GM23248 (cell line): ENCODE measurements at regions not wholly inside any gene's neighbourhood (a gene's known extent, or its start where the extent isn't known, plus 50 kb on each side); places are given as distances from the start of the nearest gene placed in this dataset.

Experiments
- DNase-seq: peaks from one replicate; pipeline ENCODE4 v3.0.0-alpha.2; 2015
- H2AFZ ChIP-seq: fragments of 200-600 bp; sonication (generic); 2 replicates; pipeline ENCODE4 v1.6.1; 2016; ENCODE audit warnings: antibody characterized with exemption
- H3F3A ChIP-seq: fragments of 200-600 bp; sonication (generic); 2 replicates; pipeline ENCODE4 v1.6.1; 2016; ENCODE audit warnings: mild to moderate bottlenecking, antibody characterized with exemption, mixed run types; ENCODE audit not compliant: insufficient read depth
- H3K27ac ChIP-seq: fragments of 200-600 bp; sonication (generic); 2 replicates; pipeline ENCODE4 v1.5.1; 2016; ENCODE audit warnings: mild to moderate bottlenecking
- H3K27me3 ChIP-seq: fragments of 200-600 bp; sonication (generic); replicated peaks from 2 replicates; pipeline ENCODE4 v1.6.1; 2016; ENCODE audit warnings: mild to moderate bottlenecking; ENCODE audit not compliant: insufficient read depth
- H3K36me3 ChIP-seq: fragments of 200-600 bp; sonication (generic); 2 replicates; pipeline ENCODE4 v1.6.1; 2016; ENCODE audit warnings: low read depth, mild to moderate bottlenecking
- H3K4me1 ChIP-seq: fragments of 200-600 bp; sonication (generic); 2 replicates; pipeline ENCODE4 v1.6.1; 2016; ENCODE audit warnings: mild to moderate bottlenecking; ENCODE audit not compliant: insufficient read depth
- H3K4me2 ChIP-seq: fragments of 200-600 bp; sonication (generic); one replicate; pipeline ENCODE4 v1.6.1; 2016; ENCODE audit warnings: mild to moderate bottlenecking; ENCODE audit not compliant: unreplicated experiment
- H3K4me3 ChIP-seq: fragments of 200-600 bp; sonication (generic); 2 replicates; pipeline ENCODE4 v1.5.1; 2016; ENCODE audit warnings: mild to moderate bottlenecking
- H3K79me2 ChIP-seq: fragments of 200-600 bp; sonication (generic); 2 replicates; pipeline ENCODE4 v1.6.1; 2016; ENCODE audit warnings: mild to moderate bottlenecking; ENCODE audit not compliant: insufficient read depth
- H3K9ac ChIP-seq: fragments of 200-600 bp; sonication (generic); 2 replicates; pipeline ENCODE4 v1.6.1; 2016; ENCODE audit warnings: mild to moderate bottlenecking
- H3K9me2 ChIP-seq: fragments of 200-600 bp; sonication (generic); 2 replicates; pipeline ENCODE4 v1.6.1; 2016; ENCODE audit warnings: mixed run types, mild to moderate bottlenecking, moderate library complexity; ENCODE audit not compliant: insufficient read depth
- H3K9me3 ChIP-seq: fragments of 200-600 bp; sonication (generic); one replicate; pipeline ENCODE4 v1.6.1; 2017; ENCODE audit warnings: low read depth
- H4K20me1 ChIP-seq: fragments of 200-600 bp; sonication (generic); 2 replicates; pipeline ENCODE4 v1.6.0; 2016; ENCODE audit not compliant: insufficient read depth
- EZH2 ChIP-seq: fragments of 200-600 bp; sonication (generic); IDR thresholded peaks from 2 replicates; pipeline ENCODE4 v1.6.1; 2018; ENCODE audit warnings: antibody characterized with exemption, mild to moderate bottlenecking; ENCODE audit not compliant: insufficient read depth, poor library complexity, severe bottlenecking
- EZH2phosphoT487 ChIP-seq: fragments of 200-600 bp; sonication (generic); IDR thresholded peaks from 2 replicates; pipeline ENCODE4 v1.6.1; 2018; ENCODE audit warnings: antibody characterized with exemption, moderate library complexity, mild to moderate bottlenecking, low read depth; ENCODE audit not compliant: insufficient read depth
- WGBS, 2 experiments: methylation state at CpG; one replicate each; pipeline ENCODE4 v1.1.6; 2015 to 2017; ENCODE audit warnings: low lambda C conversion rate in 2 of 2, low coverage in 1 of 2; ENCODE audit errors: missing lambda C conversion rate in 2 of 2; 5-methylcytosine and 5-hydroxymethylcytosine counted together
- in situ Hi-C: fragments of 300-500 bp; cut with MboI; formaldehyde crosslinking; loops from 2 replicates; pipeline ENCODE4 v1.15.0; 2020

GRCh38 chr13:81048026-81048461 is 707.1 kb upstream of the SPRY2 start:
- Histone ChIP-seq H3K36me3 (no peaks in the 10 kb centered on the region), H3K4me2 (no peak overlapping the region), H3K27me3 (no peaks in the 10 kb centered on the region), H2AFZ (no peak overlapping the region), H4K20me1 (no peaks in the 10 kb centered on the region), H3K27ac (no peak overlapping the region), H3F3A (no peaks in the 10 kb centered on the region), H3K9me3 (no peaks in the 10 kb centered on the region), H3K9me2 (no peaks in the 10 kb centered on the region), H3K79me2 (no peaks in the 10 kb centered on the region), H3K9ac (no peak overlapping the region), H3K4me3 (no peak overlapping the region), H3K4me1 (no peaks in the 10 kb centered on the region)
- in situ Hi-C loops = no loop called here
- 14 to 16% methylated on average over 7 of the region's 7 CpGs for WGBS, 2 experiments
- no peak for TF ChIP-seq EZH2phosphoT487
- no peak for TF ChIP-seq EZH2
- DNase-seq = no peak

- Histone ChIP-seq H3K27me3 (no peaks in the 10 kb centered on the region), H3K9me3 (no peaks in the 10 kb centered on the region), H3K9me2 (no peaks in the 10 kb centered on the region), H3K4me3 (no peak overlapping the region), H3K79me2 (no peaks in the 10 kb centered on the region), H3K27ac (no peak overlapping the region), H3K4me2 (no peak overlapping the region), H3K4me1 (no peaks in the 10 kb centered on the region), H3K36me3 (no peaks in the 10 kb centered on the region), H3F3A (no peaks in the 10 kb centered on the region), H3K9ac (no peak overlapping the region), H2AFZ (no peak overlapping the region), H4K20me1 (no peaks in the 10 kb centered on the region)
- in situ Hi-C loops = no loop called here
- TF ChIP-seq EZH2 = no peak
- TF ChIP-seq EZH2phosphoT487 = no peak
- 0 to 7% methylated on average over 1 of the region's 1 CpG for WGBS, 2 experiments
- no peak for DNase-seq
Measured at GRCh38 chr13:81041761-81042160, 700.8 kb upstream of the SPRY2 start.

- DNase-seq = no peak
- H3K4me1 ChIP-seq = no peaks in the 10 kb centered on the region
- H3K27me3 ChIP-seq = no peaks in the 10 kb centered on the region
- no peaks in the 10 kb centered on the region for H3K9me2 ChIP-seq
- H4K20me1 ChIP-seq = no peaks in the 10 kb centered on the region
- no peak overlapping the region for H3K9ac ChIP-seq
- H3F3A ChIP-seq = no peaks in the 10 kb centered on the region
- no peak overlapping the region for H3K4me3 ChIP-seq
- no peak for TF ChIP-seq EZH2
- H3K4me2 ChIP-seq = no peak overlapping the region
- no peaks in the 10 kb centered on the region for H3K36me3 ChIP-seq
- in situ Hi-C loops = no loop called here
- 0% methylated on average over 1 of the region's 1 CpG for WGBS, 2 experiments
- H3K9me3 ChIP-seq = no peaks in the 10 kb centered on the region
- no peak overlapping the region for H3K27ac ChIP-seq
- no peaks in the 10 kb centered on the region for H3K79me2 ChIP-seq
- H2AFZ ChIP-seq = no peak overlapping the region
Measured at GRCh38 chr13:81031996-81032395, 691.1 kb upstream of the SPRY2 start.

GRCh38 chr13:81025091-81025490 is 684.2 kb upstream of the SPRY2 start:
- TF ChIP-seq EZH2phosphoT487 (no peak), EZH2 (no peak)
- 48 to 54% methylated on average over 3 of the region's 3 CpGs for WGBS, 2 experiments
- no peak overlapping the region for H3K4me3 ChIP-seq
- H3K9me3 ChIP-seq = no peaks in the 10 kb centered on the region
- in situ Hi-C loops = no loop called here
- no peak overlapping the region for H3K9ac ChIP-seq
- no peak overlapping the region for H3K4me2 ChIP-seq
- no peaks in the 10 kb centered on the region for H3K36me3 ChIP-seq
- DNase-seq = no peak
- no peaks in the 10 kb centered on the region for H3K4me1 ChIP-seq
- H4K20me1 ChIP-seq = no peaks in the 10 kb centered on the region
- H2AFZ ChIP-seq = no peak overlapping the region
- H3K27me3 ChIP-seq = no peaks in the 10 kb centered on the region
- H3K9me2 ChIP-seq = no peaks in the 10 kb centered on the region
- H3K27ac ChIP-seq = no peak overlapping the region
- no peaks in the 10 kb centered on the region for H3K79me2 ChIP-seq
- no peaks in the 10 kb centered on the region for H3F3A ChIP-seq

- TF ChIP-seq EZH2 = no peak
- TF ChIP-seq EZH2phosphoT487 = no peak
- WGBS, 2 experiments = 17 to 21% methylated on average over 5 of the region's 5 CpGs
- no peaks in the 10 kb centered on the region for H3K9me2 ChIP-seq
- H3K9ac ChIP-seq = no peak overlapping the region
- H3K27ac ChIP-seq = no peak overlapping the region
- H3K27me3 ChIP-seq = no peaks in the 10 kb centered on the region
- H3K4me2 ChIP-seq = no peak overlapping the region
- no peaks in the 10 kb centered on the region for H3K9me3 ChIP-seq
- no peaks in the 10 kb centered on the region for H3K4me1 ChIP-seq
- no peak overlapping the region for H2AFZ ChIP-seq
- no peaks in the 10 kb centered on the region for H4K20me1 ChIP-seq
- in situ Hi-C loops = no loop called here
- H3K4me3 ChIP-seq = no peak overlapping the region
- H3K36me3 ChIP-seq = no peaks in the 10 kb centered on the region
- no peak for DNase-seq
- H3F3A ChIP-seq = no peaks in the 10 kb centered on the region
- no peaks in the 10 kb centered on the region for H3K79me2 ChIP-seq
Measured at GRCh38 chr13:81021284-81021840, 680.4 kb upstream of the SPRY2 start.
